ENCODE measurements at regions not wholly inside any gene's neighbourhood (a gene's known extent, or its start where the extent isn't known, plus 50 kb on each side); places are given as distances from the start of the nearest gene placed in this dataset.
"Not testable (repeated sequence)": the region's sequence is repeated elsewhere in the genome, so short reads cannot be mapped to it uniquely, and the experiment has no call there.

DNA sequence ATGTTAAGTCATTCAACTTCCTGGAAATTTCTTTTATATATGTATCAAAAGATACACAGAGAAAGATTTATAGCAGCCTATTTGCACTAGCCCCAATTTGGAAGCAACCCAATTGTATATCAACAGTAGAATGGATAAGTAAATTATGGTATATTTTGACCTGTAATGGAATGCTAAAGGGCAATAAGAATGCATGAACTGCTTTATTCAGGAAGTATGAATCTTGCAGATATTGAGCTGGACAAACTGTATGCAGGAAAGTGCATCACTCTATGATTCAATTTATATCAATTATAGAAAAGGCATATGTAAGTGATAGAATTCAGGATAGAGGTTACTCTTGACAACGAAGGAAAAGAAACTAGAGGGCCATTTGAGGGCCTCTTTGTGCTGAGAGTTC, 913.1 kb upstream of the FBXO33 start:
- Mint-ChIP-seq H3K36me3 (peaks cover 6% of the 10 kb centered on the region), H3K4me1 (no peaks in the 10 kb centered on the region), H3K27me3 (ENCODE audit: low read depth in 2 of 2) (no peaks in the 10 kb centered on the region), H3K9me3 (peaks cover 11 to 15% of the 10 kb centered on the region in 2 donors), H3K4me3 (no peak overlapping the region), H3K27ac (no peak overlapping the region)
- H3K9me3 ChIP-seq (ENCODE audit: control insufficient read depth, insufficient read depth, low read length) = peaks cover 3% of the 10 kb centered on the region
- no peaks in the 10 kb centered on the region for H3K4me1 ChIP-seq (ENCODE audit: control insufficient read depth, insufficient read depth, low read length)
- H3K27me3 ChIP-seq (ENCODE audit: control insufficient read depth, insufficient read depth, low read length) = no peaks in the 10 kb centered on the region
- no peak for DNase-seq
- H3K36me3 ChIP-seq (ENCODE audit: control insufficient read depth, insufficient read depth, low read length) = no peaks in the 10 kb centered on the region
- intact Hi-C loops (cut with micrococcal nuclease) = no loop called here
- WGBS (ENCODE audit: insufficient coverage) = 100% methylated on average over 1 of the region's 1 CpG
- H3K27ac ChIP-seq (ENCODE audit: low read length) = no peak overlapping the region
- no peak overlapping the region for H3K4me3 ChIP-seq (ENCODE audit: low read length)
- TF ChIP-seq, protein P1, sequence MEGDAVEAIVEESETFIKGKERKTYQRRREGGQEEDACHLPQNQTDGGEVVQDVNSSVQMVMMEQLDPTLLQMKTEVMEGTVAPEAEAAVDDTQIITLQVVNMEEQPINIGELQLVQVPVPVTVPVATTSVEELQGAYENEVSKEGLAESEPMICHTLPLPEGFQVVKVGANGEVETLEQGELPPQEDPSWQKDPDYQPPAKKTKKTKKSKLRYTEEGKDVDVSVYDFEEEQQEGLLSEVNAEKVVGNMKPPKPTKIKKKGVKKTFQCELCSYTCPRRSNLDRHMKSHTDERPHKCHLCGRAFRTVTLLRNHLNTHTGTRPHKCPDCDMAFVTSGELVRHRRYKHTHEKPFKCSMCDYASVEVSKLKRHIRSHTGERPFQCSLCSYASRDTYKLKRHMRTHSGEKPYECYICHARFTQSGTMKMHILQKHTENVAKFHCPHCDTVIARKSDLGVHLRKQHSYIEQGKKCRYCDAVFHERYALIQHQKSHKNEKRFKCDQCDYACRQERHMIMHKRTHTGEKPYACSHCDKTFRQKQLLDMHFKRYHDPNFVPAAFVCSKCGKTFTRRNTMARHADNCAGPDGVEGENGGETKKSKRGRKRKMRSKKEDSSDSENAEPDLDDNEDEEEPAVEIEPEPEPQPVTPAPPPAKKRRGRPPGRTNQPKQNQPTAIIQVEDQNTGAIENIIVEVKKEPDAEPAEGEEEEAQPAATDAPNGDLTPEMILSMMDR (IDR thresholded peaks at IDR 0.05) = no peak
- no peak for ATAC-seq

DNA sequence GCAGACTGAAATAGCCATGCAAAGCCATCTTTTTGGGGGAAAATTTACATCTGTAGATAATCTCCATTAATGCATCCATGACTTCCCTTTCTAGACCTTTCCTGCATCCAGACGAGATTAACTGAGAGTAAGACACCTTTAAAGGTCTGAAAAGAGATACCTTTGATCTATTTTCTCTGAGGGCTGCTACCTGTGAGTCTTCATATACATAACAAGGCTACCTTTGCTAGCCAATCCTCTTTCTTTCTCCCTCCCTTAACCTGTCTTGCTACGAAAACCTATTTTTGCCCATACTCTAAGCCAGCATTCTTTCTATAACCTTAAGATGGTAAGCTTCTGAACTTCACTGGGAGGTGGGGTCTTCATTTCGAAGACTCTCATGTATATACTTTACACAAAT, 908.5 kb upstream of the FBXO33 start:
- Mint-ChIP-seq H3K36me3 (no peaks in the 10 kb centered on the region), H3K27me3 (ENCODE audit: low read depth in 2 of 2) (no peaks in the 10 kb centered on the region), H3K4me1 (no peaks in the 10 kb centered on the region), H3K4me3 (no peak overlapping the region), H3K9me3 (peaks cover 15 to 23% of the 10 kb centered on the region in 2 donors), H3K27ac (no peak overlapping the region)
- no peak for DNase-seq
- no peak overlapping the region for H3K4me3 ChIP-seq (ENCODE audit: low read length)
- ATAC-seq = no peak
- TF ChIP-seq, protein P1 (IDR thresholded peaks at IDR 0.05) = no peak
- H3K36me3 ChIP-seq (ENCODE audit: control insufficient read depth, insufficient read depth, low read length) = no peaks in the 10 kb centered on the region
- no peaks in the 10 kb centered on the region for H3K27me3 ChIP-seq (ENCODE audit: control insufficient read depth, insufficient read depth, low read length)
- no peaks in the 10 kb centered on the region for H3K4me1 ChIP-seq (ENCODE audit: control insufficient read depth, insufficient read depth, low read length)
- intact Hi-C loops (cut with micrococcal nuclease) = no loop called here
- no peaks in the 10 kb centered on the region for H3K9me3 ChIP-seq (ENCODE audit: control insufficient read depth, insufficient read depth, low read length)
- H3K27ac ChIP-seq (ENCODE audit: low read length) = no peak overlapping the region
- WGBS (ENCODE audit: insufficient coverage) = 62% methylated on average over 3 of the region's 3 CpGs

DNA sequence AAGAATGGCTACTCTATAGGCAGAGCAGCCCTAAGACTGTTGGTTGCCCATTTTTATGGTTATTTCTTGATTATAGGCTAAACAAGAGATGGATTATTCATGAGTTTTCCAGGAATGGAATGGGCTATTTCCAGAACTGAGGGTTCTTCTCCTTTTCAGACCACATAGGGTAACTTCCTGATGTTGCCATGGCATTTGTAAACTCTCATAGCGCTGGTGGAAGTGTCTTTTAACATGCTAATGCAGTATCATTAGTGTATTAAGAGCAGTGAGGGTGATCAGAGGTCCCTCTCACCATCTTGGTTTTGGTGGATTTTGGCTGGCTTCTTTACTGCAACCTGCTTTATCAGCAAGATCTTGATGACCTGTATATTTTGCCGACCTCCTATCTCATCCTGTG, 904.6 kb upstream of the FBXO33 start:
- Mint-ChIP-seq H3K36me3 (no peaks in the 10 kb centered on the region), H3K4me3 (no peak overlapping the region), H3K27me3 (ENCODE audit: low read depth in 2 of 2) (no peaks in the 10 kb centered on the region), H3K27ac (no peak overlapping the region), H3K9me3 (peaks cover 20 to 23% of the 10 kb centered on the region in 2 donors), H3K4me1 (no peaks in the 10 kb centered on the region)
- ATAC-seq (no peak), DNase-seq (no peak)
- Histone ChIP-seq H3K27me3 (ENCODE audit: control insufficient read depth, insufficient read depth, low read length) (no peaks in the 10 kb centered on the region), H3K9me3 (ENCODE audit: control insufficient read depth, insufficient read depth, low read length) (no peaks in the 10 kb centered on the region), H3K4me1 (ENCODE audit: control insufficient read depth, insufficient read depth, low read length) (no peaks in the 10 kb centered on the region), H3K36me3 (ENCODE audit: control insufficient read depth, insufficient read depth, low read length) (no peaks in the 10 kb centered on the region), H3K27ac (ENCODE audit: low read length) (no peak overlapping the region), H3K4me3 (ENCODE audit: low read length) (no peak overlapping the region)
- 80% methylated on average over 2 of the region's 2 CpGs for WGBS (ENCODE audit: insufficient coverage)
- TF ChIP-seq, protein P1 (IDR thresholded peaks at IDR 0.05) = no peak
- intact Hi-C loops (cut with micrococcal nuclease) = no loop called here

DNA sequence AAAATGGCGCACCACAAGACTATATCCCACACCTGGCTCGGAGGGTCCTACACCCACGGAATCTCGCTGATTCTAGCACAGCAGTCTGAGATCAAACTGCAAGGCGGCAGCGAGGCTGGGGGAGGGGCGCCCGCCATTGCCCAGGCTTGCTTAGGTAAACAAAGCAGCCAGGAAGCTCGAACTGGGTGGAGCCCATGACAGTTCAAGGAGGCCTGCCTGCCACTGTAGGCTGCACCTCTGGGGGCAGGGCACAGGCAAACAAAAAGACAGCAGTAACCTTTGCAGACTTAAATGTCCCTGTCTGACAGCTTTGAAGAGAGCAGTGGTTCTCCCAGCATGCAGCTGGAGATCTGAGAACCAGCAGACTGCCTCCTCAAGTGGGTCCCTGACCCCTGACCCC, 894.3 kb upstream of the FBXO33 start:
- intact Hi-C loops (cut with micrococcal nuclease); H3K27me3 ChIP-seq (ENCODE audit: control insufficient read depth, insufficient read depth, low read length): not testable (repeated sequence)

More for the DNA sequence above, 894.3 kb upstream of the FBXO33 start:
- not testable (repeated sequence) for H3K36me3 Mint-ChIP-seq; H3K27ac Mint-ChIP-seq; ATAC-seq; H3K27me3 Mint-ChIP-seq (ENCODE audit: low read depth in 2 of 2); H3K4me3 Mint-ChIP-seq; DNase-seq; H3K27ac ChIP-seq (ENCODE audit: low read length); H3K4me1 Mint-ChIP-seq; H3K4me3 ChIP-seq (ENCODE audit: low read length); H3K36me3 ChIP-seq (ENCODE audit: control insufficient read depth, insufficient read depth, low read length); H3K9me3 ChIP-seq (ENCODE audit: control insufficient read depth, insufficient read depth, low read length); H3K4me1 ChIP-seq (ENCODE audit: control insufficient read depth, insufficient read depth, low read length); H3K9me3 Mint-ChIP-seq
- 88% methylated on average over 9 of the region's 9 CpGs for WGBS (ENCODE audit: insufficient coverage)
